ENCODE measurements at regions not wholly inside any gene's neighbourhood (a gene's known extent, or its start where the extent isn't known, plus 50 kb on each side); places are given as distances from the start of the nearest gene placed in this dataset.

DNA sequence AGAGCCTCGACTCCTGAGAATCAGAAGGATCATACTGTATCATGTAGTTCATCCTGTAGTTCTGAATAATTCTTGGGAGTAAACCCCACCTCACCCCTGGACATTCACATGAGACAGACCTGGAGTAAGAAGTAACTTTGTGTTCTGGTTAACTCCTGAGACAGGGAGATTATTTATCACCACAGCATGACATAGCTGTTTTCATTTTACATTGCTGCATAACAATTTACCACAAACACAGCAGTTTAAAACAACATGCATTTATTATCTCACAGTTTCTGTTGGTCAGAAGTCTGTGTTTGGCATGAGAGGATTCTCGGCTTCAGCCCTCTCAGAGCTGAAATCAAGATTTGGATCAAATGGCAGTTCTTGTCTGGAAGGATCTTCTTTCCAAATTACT, 855.8 kb upstream of the FANCL start:
- DNase-seq = no peak
- Histone ChIP-seq H3K9me3 (ENCODE audit: severe bottlenecking) (peaks cover 13% of the 10 kb centered on the region), H3K36me3 (no peaks in the 10 kb centered on the region), H3K4me3 (ENCODE audit: low read depth, low read length) (no peak overlapping the region), H3K27me3 (ENCODE audit: insufficient read depth, low read depth, severe bottlenecking) (no peaks in the 10 kb centered on the region), H3K27ac (no peak overlapping the region)
- TF ChIP-seq, protein P1, sequence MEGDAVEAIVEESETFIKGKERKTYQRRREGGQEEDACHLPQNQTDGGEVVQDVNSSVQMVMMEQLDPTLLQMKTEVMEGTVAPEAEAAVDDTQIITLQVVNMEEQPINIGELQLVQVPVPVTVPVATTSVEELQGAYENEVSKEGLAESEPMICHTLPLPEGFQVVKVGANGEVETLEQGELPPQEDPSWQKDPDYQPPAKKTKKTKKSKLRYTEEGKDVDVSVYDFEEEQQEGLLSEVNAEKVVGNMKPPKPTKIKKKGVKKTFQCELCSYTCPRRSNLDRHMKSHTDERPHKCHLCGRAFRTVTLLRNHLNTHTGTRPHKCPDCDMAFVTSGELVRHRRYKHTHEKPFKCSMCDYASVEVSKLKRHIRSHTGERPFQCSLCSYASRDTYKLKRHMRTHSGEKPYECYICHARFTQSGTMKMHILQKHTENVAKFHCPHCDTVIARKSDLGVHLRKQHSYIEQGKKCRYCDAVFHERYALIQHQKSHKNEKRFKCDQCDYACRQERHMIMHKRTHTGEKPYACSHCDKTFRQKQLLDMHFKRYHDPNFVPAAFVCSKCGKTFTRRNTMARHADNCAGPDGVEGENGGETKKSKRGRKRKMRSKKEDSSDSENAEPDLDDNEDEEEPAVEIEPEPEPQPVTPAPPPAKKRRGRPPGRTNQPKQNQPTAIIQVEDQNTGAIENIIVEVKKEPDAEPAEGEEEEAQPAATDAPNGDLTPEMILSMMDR (IDR thresholded peaks at IDR 0.05; ENCODE audit: low read depth, low read length) = no peak

DNA sequence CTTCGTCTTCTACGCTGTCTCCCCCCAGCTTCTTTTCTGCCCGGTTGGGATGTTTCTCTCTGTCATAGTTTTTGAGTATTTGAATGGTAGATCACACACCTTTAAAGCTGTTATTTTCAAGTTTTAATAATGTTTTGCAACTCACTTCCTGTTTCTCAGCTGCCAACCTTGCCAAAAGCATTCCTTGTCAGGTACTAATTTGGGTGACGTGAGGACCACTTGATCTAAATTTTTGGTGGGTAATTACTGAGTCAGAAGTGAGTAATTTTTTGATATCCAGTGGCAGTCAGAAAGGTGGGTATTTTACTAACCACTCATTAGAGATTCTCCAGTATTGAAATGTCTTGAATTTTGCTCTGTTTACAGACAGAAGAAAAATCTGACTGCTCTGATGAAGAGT, 852.4 kb upstream of the FANCL start:
- H3K27me3 ChIP-seq (ENCODE audit: insufficient read depth, low read depth, severe bottlenecking) = no peaks in the 10 kb centered on the region
- no peak overlapping the region for H3K27ac ChIP-seq
- no peak overlapping the region for H3K4me3 ChIP-seq (ENCODE audit: low read depth, low read length)
- peaks cover 10% of the 10 kb centered on the region for H3K9me3 ChIP-seq (ENCODE audit: severe bottlenecking)
- TF ChIP-seq, protein P1 (IDR thresholded peaks at IDR 0.05; ENCODE audit: low read depth, low read length) = no peak
- DNase-seq = no peak
- no peaks in the 10 kb centered on the region for H3K36me3 ChIP-seq

DNA sequence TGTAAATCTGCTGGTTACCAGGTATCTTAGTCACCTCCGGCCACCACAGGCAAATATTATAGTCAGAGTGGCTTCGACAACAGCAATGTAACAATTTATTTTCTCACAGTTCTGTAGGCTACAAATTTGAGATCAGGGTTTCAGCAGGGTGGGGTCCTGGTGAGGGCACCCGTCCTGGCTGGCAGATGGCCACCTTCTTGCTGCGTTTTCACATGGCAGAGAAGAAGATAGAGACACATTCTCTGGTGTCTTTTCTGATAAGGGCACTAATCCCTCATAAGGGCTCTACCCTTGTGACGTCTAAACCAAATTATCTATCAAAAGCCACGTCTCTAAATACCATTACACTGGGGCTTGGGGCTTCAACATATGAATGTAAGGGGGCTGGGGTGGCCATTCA, 843.2 kb upstream of the FANCL start:
- H3K4me3 ChIP-seq (ENCODE audit: low read depth, low read length) = no peak overlapping the region
- H3K27me3 ChIP-seq (ENCODE audit: insufficient read depth, low read depth, severe bottlenecking) = no peaks in the 10 kb centered on the region
- TF ChIP-seq, protein P1 (IDR thresholded peaks at IDR 0.05; ENCODE audit: low read depth, low read length) = no peak
- H3K27ac ChIP-seq = no peak overlapping the region
- H3K9me3 ChIP-seq (ENCODE audit: severe bottlenecking) = no peaks in the 10 kb centered on the region
- H3K36me3 ChIP-seq = no peaks in the 10 kb centered on the region
- DNase-seq = no peak

DNA sequence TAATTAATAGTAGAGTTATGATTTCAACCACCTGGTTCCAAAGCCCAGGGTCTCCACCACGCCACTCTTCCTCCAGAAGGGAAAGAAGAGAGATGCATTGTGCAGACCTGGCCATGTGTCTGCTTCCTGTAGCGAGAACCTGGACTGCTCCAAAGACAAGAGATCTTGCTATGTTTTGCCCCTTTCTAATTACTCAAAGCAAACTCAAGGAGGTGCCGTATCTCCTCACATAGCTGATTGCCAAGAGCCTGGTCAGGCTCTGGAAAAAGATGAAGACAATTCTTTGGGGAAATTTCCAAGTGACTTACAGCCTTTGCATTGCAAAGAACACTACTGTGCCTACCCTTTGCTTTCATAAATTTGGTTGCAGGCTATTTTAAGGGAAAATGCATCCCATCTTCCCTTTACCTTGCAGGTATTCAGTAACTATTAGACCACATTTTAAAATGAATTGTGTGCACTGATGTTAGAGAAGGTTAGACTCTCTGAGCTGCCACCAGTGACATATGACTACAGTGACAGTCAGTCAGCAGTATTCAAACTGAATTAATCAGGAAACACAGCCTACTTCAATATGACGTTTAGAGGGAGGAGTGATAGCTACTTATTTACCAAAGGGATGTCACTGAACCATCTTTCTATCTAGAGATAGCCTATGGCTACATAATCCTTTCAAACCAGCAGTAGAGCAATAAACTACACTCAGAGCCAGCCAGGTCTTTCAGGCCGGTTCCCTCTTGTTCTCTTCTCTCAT, 842.1 kb upstream of the FANCL start:
- DNase-seq = no peak

DNA sequence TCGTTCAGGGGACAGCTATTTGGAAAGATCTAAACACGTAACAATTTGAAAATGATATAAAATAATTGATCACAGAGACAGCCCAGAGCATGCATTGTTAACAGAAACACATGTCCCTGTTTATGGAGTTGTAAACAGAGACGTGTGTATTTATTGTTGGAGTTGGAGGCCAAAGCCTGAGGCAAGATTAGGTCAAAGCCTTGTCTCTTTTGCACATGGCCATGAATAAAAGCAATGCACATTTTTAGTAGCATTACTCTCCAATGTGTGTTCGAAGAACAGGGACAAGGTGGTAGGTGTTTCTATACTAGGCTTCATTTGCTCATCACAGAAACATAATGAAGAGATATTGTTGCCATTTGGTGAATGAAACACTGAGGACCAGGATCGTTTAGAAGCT, 841.5 kb upstream of the FANCL start:
- Histone ChIP-seq H3K27me3 (ENCODE audit: insufficient read depth, low read depth, severe bottlenecking) (no peaks in the 10 kb centered on the region), H3K4me3 (ENCODE audit: low read depth, low read length) (no peak overlapping the region), H3K27ac (no peak overlapping the region), H3K9me3 (ENCODE audit: severe bottlenecking) (no peaks in the 10 kb centered on the region), H3K36me3 (no peaks in the 10 kb centered on the region)
- TF ChIP-seq, protein P1 (IDR thresholded peaks at IDR 0.05; ENCODE audit: low read depth, low read length) = no peak
- DNase-seq = no peak

More for the DNA sequence above, 842.1 kb upstream of the FANCL start:
- H3K36me3 ChIP-seq = no peaks in the 10 kb centered on the region
- no peaks in the 10 kb centered on the region for H3K27me3 ChIP-seq (ENCODE audit: insufficient read depth, low read depth, severe bottlenecking)
- no peaks in the 10 kb centered on the region for H3K9me3 ChIP-seq (ENCODE audit: severe bottlenecking)
- no peak overlapping the region for H3K4me3 ChIP-seq (ENCODE audit: low read depth, low read length)
- TF ChIP-seq, protein P1 (IDR thresholded peaks at IDR 0.05; ENCODE audit: low read depth, low read length) = no peak
- no peak overlapping the region for H3K27ac ChIP-seq

All from WERI-Rb-1 (cell line).